Astrocyte (in vitro differentiated cells and primary cell): ENCODE measurements at regions not wholly inside any gene's neighbourhood (a gene's known extent, or its start where the extent isn't known, plus 50 kb on each side); places are given as distances from the start of the nearest gene placed in this dataset.

Experiments used
- DNase-seq: peaks from one replicate; pipeline ENCODE4 v3.0.0-alpha.2; 2010; ENCODE audit warnings: low read depth
- FAIRE-seq: peaks from 2 replicates; lab custom pipeline; 2011; peaks lifted over from hg19 to GRCh38; lab: Jason Lieb, UNC
- H2AFZ ChIP-seq: 2 replicates; pipeline ENCODE4 v1.6.0; 2012; ENCODE audit warnings: low read depth, low read length, inconsistent platforms
- H3K27ac ChIP-seq: 2 replicates; pipeline ENCODE4 v1.5.1; 2011; ENCODE audit warnings: low read depth, low read length, inconsistent platforms
- H3K27me3 ChIP-seq: 2 replicates; pipeline ENCODE4 v1.6.0; 2011; ENCODE audit warnings: low read length, inconsistent platforms; ENCODE audit not compliant: insufficient read depth
- H3K36me3 ChIP-seq: 2 replicates; pipeline ENCODE4 v1.5.1; 2011; ENCODE audit warnings: low read length, inconsistent platforms; ENCODE audit not compliant: insufficient read depth
- H3K4me1 ChIP-seq: 2 replicates; pipeline ENCODE4 v1.5.1; 2011; ENCODE audit warnings: low read length, inconsistent platforms; ENCODE audit not compliant: insufficient read depth
- H3K4me2 ChIP-seq: 2 replicates; pipeline ENCODE4 v1.6.0; 2012; ENCODE audit warnings: low read length, inconsistent platforms
- H3K4me3 ChIP-seq: 2 replicates; pipeline ENCODE4 v1.5.1; 2011; ENCODE audit warnings: low read depth, mild to moderate bottlenecking, low read length, inconsistent platforms; ENCODE audit not compliant: insufficient read depth
- H3K79me2 ChIP-seq: 2 replicates; pipeline ENCODE4 v1.6.0; 2012; ENCODE audit warnings: mild to moderate bottlenecking, low read length, inconsistent platforms; ENCODE audit not compliant: insufficient read depth
- H3K9ac ChIP-seq: 2 replicates; pipeline ENCODE4 v1.6.0; 2012; ENCODE audit warnings: mild to moderate bottlenecking, low read length, inconsistent platforms
- H3K9me3 ChIP-seq: 2 replicates; pipeline ENCODE4 v1.5.1; 2012; ENCODE audit warnings: low read depth, mild to moderate bottlenecking, low read length, inconsistent platforms; ENCODE audit not compliant: insufficient read depth
- H4K20me1 ChIP-seq: 2 replicates; pipeline ENCODE4 v1.6.0; 2012; ENCODE audit warnings: low read length, inconsistent platforms; ENCODE audit not compliant: insufficient read depth
- H3K27ac Mint-ChIP-seq: one replicate; pipeline ENCODE4 v1.8.0; 2021; ENCODE audit warnings: mild to moderate bottlenecking, mixed read lengths; ENCODE audit not compliant: unreplicated experiment
- H3K27me3 Mint-ChIP-seq: one replicate; pipeline ENCODE4 v1.8.0; 2021; ENCODE audit warnings: low read depth, mixed read lengths; ENCODE audit not compliant: unreplicated experiment
- H3K36me3 Mint-ChIP-seq: one replicate; pipeline ENCODE4 v1.8.0; 2021; ENCODE audit warnings: low read depth, mixed read lengths; ENCODE audit not compliant: unreplicated experiment
- H3K4me1 Mint-ChIP-seq: one replicate; pipeline ENCODE4 v1.8.0; 2021; ENCODE audit warnings: low read depth, mixed read lengths; ENCODE audit not compliant: unreplicated experiment
- H3K4me3 Mint-ChIP-seq: one replicate; pipeline ENCODE4 v1.8.0; 2021; ENCODE audit warnings: mild to moderate bottlenecking, moderate library complexity, mixed read lengths; ENCODE audit not compliant: unreplicated experiment
- H3K9me3 Mint-ChIP-seq: one replicate; pipeline ENCODE4 v1.8.0; 2021; ENCODE audit warnings: mild to moderate bottlenecking, mixed read lengths; ENCODE audit not compliant: unreplicated experiment
- CTCF ChIP-seq: IDR thresholded peaks from 2 replicates; pipeline ENCODE4 v1.5.1; 2011; ENCODE audit warnings: low read depth, mild to moderate bottlenecking, inconsistent platforms, low read length, moderate library complexity; ENCODE audit not compliant: insufficient read depth
- EZH2 ChIP-seq: IDR thresholded peaks from 2 replicates; pipeline ENCODE4 v1.6.1; 2012; ENCODE audit warnings: mild to moderate bottlenecking, low read length, inconsistent platforms; ENCODE audit not compliant: insufficient read depth

GRCh38 chr9:21653589-21653988 is 148.8 kb upstream of the MTAP start:
- no peak overlapping the region for H3K27ac ChIP-seq
- no peaks in the 10 kb centered on the region for H3K9me3 ChIP-seq
- no peak for DNase-seq
- no peaks in the 10 kb centered on the region for H3K79me2 ChIP-seq
- no peaks in the 10 kb centered on the region for H3K27me3 ChIP-seq
- Mint-ChIP-seq H3K27me3 (peaks cover 2% of the 10 kb centered on the region), H3K4me1 (no peaks in the 10 kb centered on the region), H3K36me3 (no peaks in the 10 kb centered on the region), H3K9me3 (peaks cover 3% of the 10 kb centered on the region), H3K4me3 (no peak overlapping the region), H3K27ac (no peak overlapping the region)
- H3K4me1 ChIP-seq = peaks cover 18% of the 10 kb centered on the region
- no peak overlapping the region for H3K4me2 ChIP-seq
- H3K36me3 ChIP-seq = no peaks in the 10 kb centered on the region
- H3K9ac ChIP-seq = no peak overlapping the region
- no peak for FAIRE-seq
- H3K4me3 ChIP-seq = no peak overlapping the region
- no peak for TF ChIP-seq EZH2
- no peak for TF ChIP-seq CTCF
- H4K20me1 ChIP-seq = no peaks in the 10 kb centered on the region
- H2AFZ ChIP-seq = no peak overlapping the region

GRCh38 chr9:21656776-21657674 is 145.4 kb upstream of the MTAP start:
- H3K9me3 Mint-ChIP-seq = no peaks in the 10 kb centered on the region
- Histone ChIP-seq H3K27me3 (no peaks in the 10 kb centered on the region), H3K79me2 (no peaks in the 10 kb centered on the region), H3K9me3 (no peaks in the 10 kb centered on the region), H3K4me1 (peaks cover 21% of the 10 kb centered on the region), H4K20me1 (no peaks in the 10 kb centered on the region), H3K27ac (peak overlapping the region; percentile 46), H3K36me3 (no peaks in the 10 kb centered on the region), H2AFZ (no peak overlapping the region), H3K4me2 (peak overlapping the region; percentile 51), H3K9ac (peak overlapping the region; percentile 2), H3K4me3 (no peak overlapping the region)
- no peaks in the 10 kb centered on the region for H3K36me3 Mint-ChIP-seq
- H3K4me1 Mint-ChIP-seq = no peaks in the 10 kb centered on the region
- H3K27me3 Mint-ChIP-seq = no peaks in the 10 kb centered on the region
- peak; percentile 94 for DNase-seq
- FAIRE-seq = peak; percentile 90
- H3K4me3 Mint-ChIP-seq = no peak overlapping the region
- TF ChIP-seq EZH2 (no peak), CTCF (no peak)
- H3K27ac Mint-ChIP-seq = no peak overlapping the region

- H3K27me3 ChIP-seq = no peaks in the 10 kb centered on the region
- Mint-ChIP-seq H3K27me3 (no peaks in the 10 kb centered on the region), H3K4me3 (no peak overlapping the region), H3K9me3 (no peaks in the 10 kb centered on the region), H3K36me3 (no peaks in the 10 kb centered on the region), H3K4me1 (no peaks in the 10 kb centered on the region), H3K27ac (no peak overlapping the region)
- FAIRE-seq (peak; percentile 66), DNase-seq (peak; percentile 72)
- H3K9ac ChIP-seq = no peak overlapping the region
- H2AFZ ChIP-seq = no peak overlapping the region
- H3K4me2 ChIP-seq = no peak overlapping the region
- no peaks in the 10 kb centered on the region for H4K20me1 ChIP-seq
- no peak overlapping the region for H3K4me3 ChIP-seq
- TF ChIP-seq CTCF = no peak
- no peak for TF ChIP-seq EZH2
- no peaks in the 10 kb centered on the region for H3K36me3 ChIP-seq
- H3K4me1 ChIP-seq = peaks cover 21% of the 10 kb centered on the region
- H3K79me2 ChIP-seq = no peaks in the 10 kb centered on the region
- H3K27ac ChIP-seq = peak overlapping the region; percentile 46
- H3K9me3 ChIP-seq = no peaks in the 10 kb centered on the region
Measured at GRCh38 chr9:21657966-21658667, 144.3 kb upstream of the MTAP start.
